HepG2 (cell line): ENCODE measurements at regions not wholly inside any gene's neighbourhood (a gene's known extent, or its start where the extent isn't known, plus 50 kb on each side); places are given as distances from the start of the nearest gene placed in this dataset.

ENCODE experiments used
- ATAC-seq: fragments of 200-7000 bp; cut with Tn5 transposase; 3 replicates; pipeline ENCODE4 v1.9.1; 2020; ENCODE audit warnings: mild to moderate bottlenecking, moderate library complexity
- BruUV-seq: library from RNA; stranded (reverse); fragments of 400-500 nt; replicated peaks from 2 replicates; lab custom pipeline; 2021; lab: Mats Ljungman, UMichigan
- CTCF ChIA-PET: fragments of 300-600 bp; formaldehyde crosslinking; extraction: SDS; loops from one replicate; lab custom pipeline; 2021; ENCODE audit warnings: low total read pairs, inconsistent platforms, low intra/inter-chr PET ratio; lab: Yijun Ruan, JAX
- POLR2A ChIA-PET: fragments of 350-600 bp; sonication (Branson Sonifier 250); formaldehyde crosslinking; loops from one replicate; lab custom pipeline; 2020; ENCODE audit warnings: antibody characterized with exemption, inconsistent platforms; lab: Yijun Ruan, JAX
- DNase-seq: peaks from one replicate; pipeline ENCODE4 v3.0.0-alpha.2; 2015; ENCODE audit warnings: low spot score
- FAIRE-seq: peaks from 3 replicates; lab custom pipeline; 2011; peaks lifted over from hg19 to GRCh38; lab: Jason Lieb, UNC
- H2AFZ ChIP-seq: one replicate; pipeline ENCODE4 v1.6.1; 2011; ENCODE audit warnings: low read length, inconsistent platforms
- H3K27ac ChIP-seq: fragments of 300-600 bp; 3 replicates; pipeline ENCODE4 v1.8.0; 2011; ENCODE audit warnings: mixed run types, mild to moderate bottlenecking, mixed read lengths, low read length, inconsistent platforms; ENCODE audit not compliant: insufficient read depth; ENCODE audit errors: extremely low read length
- H3K27me3 ChIP-seq, 2 experiments: fragments of 200-600 bp in 1 of 2; 2 replicates in 1 of 2; 3 replicates in 1 of 2; pipeline versions ENCODE4 v1.6.0 to v1.8.0; 2011; ENCODE audit warnings: low read length in 2 of 2, mild to moderate bottlenecking in 2 of 2, moderate library complexity in 2 of 2, inconsistent platforms in 1 of 2; ENCODE audit not compliant: insufficient read depth in 2 of 2, control insufficient read depth in 1 of 2
- H3K36me3 ChIP-seq, 2 experiments: fragments of 200-600 bp in 1 of 2; replicated peaks in 1 of 2; 2 replicates in 1 of 2; 3 replicates in 1 of 2; pipeline versions ENCODE4 v1.5.1 to v1.8.0; 2011; ENCODE audit warnings: low read length in 2 of 2, inconsistent platforms in 1 of 2; ENCODE audit not compliant: insufficient read depth in 2 of 2, control insufficient read depth in 1 of 2
- H3K4me1 ChIP-seq: 2 replicates; pipeline ENCODE4 v1.5.1; 2012; ENCODE audit warnings: low read length, inconsistent platforms; ENCODE audit not compliant: insufficient read depth
- H3K4me2 ChIP-seq: 2 replicates; pipeline ENCODE4 v1.6.0; 2011; ENCODE audit warnings: low read depth, low read length, inconsistent platforms
- H3K4me3 ChIP-seq, 3 experiments: fragments of 200-600 bp in 1 of 3; sonication (generic), shearing (Covaris generic) in 1 of 3; replicated peaks in 1 of 3; 2 replicates each; pipeline ENCODE4 v1.5.1; 2011 to 2016; ENCODE audit warnings: low read length in 3 of 3, inconsistent platforms in 2 of 3, low read depth in 2 of 3, mild to moderate bottlenecking in 2 of 3, control low read depth in 1 of 3, mixed read lengths in 1 of 3; ENCODE audit not compliant: insufficient read depth in 1 of 3
- H3K79me2 ChIP-seq: one replicate; pipeline ENCODE4 v1.6.1; 2011; ENCODE audit warnings: low read length, inconsistent platforms; ENCODE audit not compliant: insufficient read depth
- H3K9ac ChIP-seq: 2 replicates; pipeline ENCODE4 v1.6.0; 2011; ENCODE audit warnings: mild to moderate bottlenecking, low read depth, low read length, inconsistent platforms; ENCODE audit not compliant: insufficient read depth
- H3K9me3 ChIP-seq: 2 replicates; pipeline ENCODE4 v1.5.1; 2012; ENCODE audit warnings: mild to moderate bottlenecking, low read length
- H4K20me1 ChIP-seq: 2 replicates; pipeline ENCODE4 v1.6.0; 2011; ENCODE audit warnings: inconsistent platforms, mild to moderate bottlenecking, low read length, moderate library complexity; ENCODE audit not compliant: insufficient read depth
- HIVEP1 ChIP-seq: sonication (generic); formaldehyde crosslinking; IDR thresholded peaks from 2 replicates; pipeline ENCODE4 v1.4.0; 2020; ENCODE audit warnings: mild to moderate bottlenecking, missing genetic modification reagents
- RNF2 ChIP-seq: fragments of 450-650 bp; conservative IDR thresholded peaks from 2 replicates; pipeline ENCODE4 v1.6.1; 2016; ENCODE audit warnings: low read depth
- TBP ChIP-seq: sonication (generic); formaldehyde crosslinking; IDR thresholded peaks from 2 replicates; pipeline ENCODE4 v1.5.0; 2020; ENCODE audit warnings: missing genetic modification reagents
- TBX2 ChIP-seq: sonication (generic); formaldehyde crosslinking; IDR thresholded peaks from 2 replicates; pipeline ENCODE4 v1.5.0; 2020; ENCODE audit warnings: missing genetic modification reagents, mild to moderate bottlenecking, borderline replicate concordance
- U2AF1 ChIP-seq: fragments of 200-400 bp; formaldehyde crosslinking; optimal IDR thresholded peaks from 2 replicates; pipeline ENCODE3; 2017; ENCODE audit warnings: mild to moderate bottlenecking, low read depth, low read length
- ZNF335 ChIP-seq: sonication (generic); formaldehyde crosslinking; IDR thresholded peaks from 2 replicates; pipeline ENCODE4 v1.4.0; 2020; ENCODE audit warnings: missing genetic modification reagents
- ZNF724P ChIP-seq: sonication (generic); formaldehyde crosslinking; IDR thresholded peaks from 2 replicates; pipeline ENCODE4 v1.8.0; 2022; ENCODE audit warnings: missing genetic modification reagents, borderline replicate concordance
- WGBS: methylation state at CpG from one replicate; pipeline ENCODE4 v1.1.6; 2017; ENCODE audit warnings: low lambda C conversion rate; 5-methylcytosine and 5-hydroxymethylcytosine counted together
- in situ Hi-C: cut with HindIII; loops from 2 replicates; pipeline ENCODE4 v1.10.0; 2017; ENCODE audit warnings: low pct_unique_long_range_greater_than_20kb; ENCODE audit not compliant: extremely low pct_ligation_motif_present
- intact Hi-C: fragments of 100-400 bp; cut with micrococcal nuclease; formaldehyde crosslinking; loops from one replicate; pipeline ENCODE4 v1.10.0; 2022; ENCODE audit not compliant: unreplicated experiment
- TF ChIP-seq, protein P1 (sequence below), 2 experiments: fragments of 450-650 bp in 1 of 2; sonication (generic) in 1 of 2; formaldehyde crosslinking in 1 of 2; IDR thresholded peaks; 2 replicates each; pipeline versions ENCODE4 v1.6.1 to v1.8.0; 2016 to 2022; ENCODE audit warnings: antibody characterized with exemption in 1 of 2, mild to moderate bottlenecking in 1 of 2, missing genetic modification reagents in 1 of 2
- TF ChIP-seq, protein P2 (sequence below): sonication (generic); formaldehyde crosslinking; IDR thresholded peaks from 2 replicates; pipeline ENCODE4 v1.4.0; 2020; ENCODE audit warnings: missing genetic modification reagents
- TF ChIP-seq, protein P3 (sequence below): sonication (generic); formaldehyde crosslinking; IDR thresholded peaks from 2 replicates; pipeline ENCODE4 v1.4.0; 2020; ENCODE audit warnings: missing genetic modification reagents, mild to moderate bottlenecking, borderline replicate concordance
- TF ChIP-seq, protein P4 (sequence below): sonication (generic); formaldehyde crosslinking; IDR thresholded peaks from 2 replicates; pipeline ENCODE4 v1.5.1; 2020; ENCODE audit warnings: missing genetic modification reagents, mild to moderate bottlenecking, borderline replicate concordance

DNA sequence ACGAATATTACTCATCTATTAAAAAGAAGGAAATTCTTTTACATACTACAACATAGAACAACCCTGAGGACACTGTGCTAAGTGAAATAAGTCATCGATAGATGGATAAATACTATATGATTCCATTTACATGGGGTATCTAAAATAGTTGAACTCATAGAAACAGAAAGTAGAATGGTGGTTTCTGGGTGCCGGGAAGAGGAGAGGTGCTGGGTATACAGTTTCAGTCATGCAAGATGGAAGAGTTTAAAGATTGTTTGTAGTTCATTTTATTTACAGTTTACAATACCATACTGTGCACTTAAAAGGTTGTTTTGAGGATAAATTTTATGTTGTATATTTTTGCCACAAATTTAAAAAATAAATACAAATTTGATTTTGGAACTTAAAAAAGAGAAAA is 267.5 kb upstream of the ITGA1 start:
- ChIA-PET CTCF (no interaction called here), POLR2A (no interaction called here)
- H3K27me3 ChIP-seq, result no peaks in the 10 kb centered on the region
- no peak overlapping the region for H2AFZ ChIP-seq
- intact Hi-C loops (no loop called here), in situ Hi-C loops (no loop called here)
- no peaks in the 10 kb centered on the region for H4K20me1 ChIP-seq
- no peak overlapping the region for H3K4me2 ChIP-seq
- no peaks in the 10 kb centered on the region for H3K4me1 ChIP-seq
- DNase-seq, result no peak
- no peak for ATAC-seq
- no peak for FAIRE-seq
- no peak overlapping the region for H3K4me3 ChIP-seq
- no peak overlapping the region for H3K27ac ChIP-seq
- H3K36me3 ChIP-seq, result no peaks in the 10 kb centered on the region
- WGBS, result 12% methylated on average over 3 of the region's 3 CpGs
- H3K79me2 ChIP-seq, result no peaks in the 10 kb centered on the region
- H3K9me3 ChIP-seq, result no peaks in the 10 kb centered on the region
- H3K9ac ChIP-seq, result no peak overlapping the region
- no TSS peak for BruUV-seq
- TF ChIP-seq U2AF1 (no peak), TBP (no peak), TBX2 (CRISPR knock-in tag) (no peak), RNF2 (no peak), ZNF724P (CRISPR knock-in tag) (no peak), HIVEP1 (CRISPR knock-in tag) (no peak), ZNF335 (CRISPR knock-in tag) (no peak)
- TF ChIP-seq, protein P1, sequence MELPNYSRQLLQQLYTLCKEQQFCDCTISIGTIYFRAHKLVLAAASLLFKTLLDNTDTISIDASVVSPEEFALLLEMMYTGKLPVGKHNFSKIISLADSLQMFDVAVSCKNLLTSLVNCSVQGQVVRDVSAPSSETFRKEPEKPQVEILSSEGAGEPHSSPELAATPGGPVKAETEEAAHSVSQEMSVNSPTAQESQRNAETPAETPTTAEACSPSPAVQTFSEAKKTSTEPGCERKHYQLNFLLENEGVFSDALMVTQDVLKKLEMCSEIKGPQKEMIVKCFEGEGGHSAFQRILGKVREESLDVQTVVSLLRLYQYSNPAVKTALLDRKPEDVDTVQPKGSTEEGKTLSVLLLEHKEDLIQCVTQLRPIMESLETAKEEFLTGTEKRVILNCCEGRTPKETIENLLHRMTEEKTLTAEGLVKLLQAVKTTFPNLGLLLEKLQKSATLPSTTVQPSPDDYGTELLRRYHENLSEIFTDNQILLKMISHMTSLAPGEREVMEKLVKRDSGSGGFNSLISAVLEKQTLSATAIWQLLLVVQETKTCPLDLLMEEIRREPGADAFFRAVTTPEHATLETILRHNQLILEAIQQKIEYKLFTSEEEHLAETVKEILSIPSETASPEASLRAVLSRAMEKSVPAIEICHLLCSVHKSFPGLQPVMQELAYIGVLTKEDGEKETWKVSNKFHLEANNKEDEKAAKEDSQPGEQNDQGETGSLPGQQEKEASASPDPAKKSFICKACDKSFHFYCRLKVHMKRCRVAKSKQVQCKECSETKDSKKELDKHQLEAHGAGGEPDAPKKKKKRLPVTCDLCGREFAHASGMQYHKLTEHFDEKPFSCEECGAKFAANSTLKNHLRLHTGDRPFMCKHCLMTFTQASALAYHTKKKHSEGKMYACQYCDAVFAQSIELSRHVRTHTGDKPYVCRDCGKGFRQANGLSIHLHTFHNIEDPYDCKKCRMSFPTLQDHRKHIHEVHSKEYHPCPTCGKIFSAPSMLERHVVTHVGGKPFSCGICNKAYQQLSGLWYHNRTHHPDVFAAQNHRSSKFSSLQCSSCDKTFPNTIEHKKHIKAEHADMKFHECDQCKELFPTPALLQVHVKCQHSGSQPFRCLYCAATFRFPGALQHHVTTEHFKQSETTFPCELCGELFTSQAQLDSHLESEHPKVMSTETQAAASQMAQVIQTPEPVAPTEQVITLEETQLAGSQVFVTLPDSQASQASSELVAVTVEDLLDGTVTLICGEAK (IDR thresholded peaks at IDR 0.05), result no peak
- TF ChIP-seq, protein P1 (CRISPR knock-in tag; IDR thresholded peaks at IDR 0.05), result no peak
- TF ChIP-seq, protein P2, sequence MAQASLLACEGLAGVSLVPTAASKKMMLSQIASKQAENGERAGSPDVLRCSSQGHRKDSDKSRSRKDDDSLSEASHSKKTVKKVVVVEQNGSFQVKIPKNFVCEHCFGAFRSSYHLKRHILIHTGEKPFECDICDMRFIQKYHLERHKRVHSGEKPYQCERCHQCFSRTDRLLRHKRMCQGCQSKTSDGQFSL, result no peak
- TF ChIP-seq, protein P3, sequence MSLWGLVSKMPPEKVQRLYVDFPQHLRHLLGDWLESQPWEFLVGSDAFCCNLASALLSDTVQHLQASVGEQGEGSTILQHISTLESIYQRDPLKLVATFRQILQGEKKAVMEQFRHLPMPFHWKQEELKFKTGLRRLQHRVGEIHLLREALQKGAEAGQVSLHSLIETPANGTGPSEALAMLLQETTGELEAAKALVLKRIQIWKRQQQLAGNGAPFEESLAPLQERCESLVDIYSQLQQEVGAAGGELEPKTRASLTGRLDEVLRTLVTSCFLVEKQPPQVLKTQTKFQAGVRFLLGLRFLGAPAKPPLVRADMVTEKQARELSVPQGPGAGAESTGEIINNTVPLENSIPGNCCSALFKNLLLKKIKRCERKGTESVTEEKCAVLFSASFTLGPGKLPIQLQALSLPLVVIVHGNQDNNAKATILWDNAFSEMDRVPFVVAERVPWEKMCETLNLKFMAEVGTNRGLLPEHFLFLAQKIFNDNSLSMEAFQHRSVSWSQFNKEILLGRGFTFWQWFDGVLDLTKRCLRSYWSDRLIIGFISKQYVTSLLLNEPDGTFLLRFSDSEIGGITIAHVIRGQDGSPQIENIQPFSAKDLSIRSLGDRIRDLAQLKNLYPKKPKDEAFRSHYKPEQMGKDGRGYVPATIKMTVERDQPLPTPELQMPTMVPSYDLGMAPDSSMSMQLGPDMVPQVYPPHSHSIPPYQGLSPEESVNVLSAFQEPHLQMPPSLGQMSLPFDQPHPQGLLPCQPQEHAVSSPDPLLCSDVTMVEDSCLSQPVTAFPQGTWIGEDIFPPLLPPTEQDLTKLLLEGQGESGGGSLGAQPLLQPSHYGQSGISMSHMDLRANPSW (CRISPR knock-in tag), result no peak
- TF ChIP-seq, protein P4, sequence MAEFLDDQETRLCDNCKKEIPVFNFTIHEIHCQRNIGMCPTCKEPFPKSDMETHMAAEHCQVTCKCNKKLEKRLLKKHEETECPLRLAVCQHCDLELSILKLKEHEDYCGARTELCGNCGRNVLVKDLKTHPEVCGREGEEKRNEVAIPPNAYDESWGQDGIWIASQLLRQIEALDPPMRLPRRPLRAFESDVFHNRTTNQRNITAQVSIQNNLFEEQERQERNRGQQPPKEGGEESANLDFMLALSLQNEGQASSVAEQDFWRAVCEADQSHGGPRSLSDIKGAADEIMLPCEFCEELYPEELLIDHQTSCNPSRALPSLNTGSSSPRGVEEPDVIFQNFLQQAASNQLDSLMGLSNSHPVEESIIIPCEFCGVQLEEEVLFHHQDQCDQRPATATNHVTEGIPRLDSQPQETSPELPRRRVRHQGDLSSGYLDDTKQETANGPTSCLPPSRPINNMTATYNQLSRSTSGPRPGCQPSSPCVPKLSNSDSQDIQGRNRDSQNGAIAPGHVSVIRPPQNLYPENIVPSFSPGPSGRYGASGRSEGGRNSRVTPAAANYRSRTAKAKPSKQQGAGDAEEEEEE, result no peak
